Renal pelvis (tissue), 1 donor: ENCODE measurements at regions not wholly inside any gene's neighbourhood (a gene's known extent, or its start where the extent isn't known, plus 50 kb on each side); places are given as distances from the start of the nearest gene placed in this dataset.

Source experiments
- DNase-seq: peaks from one replicate; pipeline ENCODE4 v3.0.0-alpha.2; 2013

DNA sequence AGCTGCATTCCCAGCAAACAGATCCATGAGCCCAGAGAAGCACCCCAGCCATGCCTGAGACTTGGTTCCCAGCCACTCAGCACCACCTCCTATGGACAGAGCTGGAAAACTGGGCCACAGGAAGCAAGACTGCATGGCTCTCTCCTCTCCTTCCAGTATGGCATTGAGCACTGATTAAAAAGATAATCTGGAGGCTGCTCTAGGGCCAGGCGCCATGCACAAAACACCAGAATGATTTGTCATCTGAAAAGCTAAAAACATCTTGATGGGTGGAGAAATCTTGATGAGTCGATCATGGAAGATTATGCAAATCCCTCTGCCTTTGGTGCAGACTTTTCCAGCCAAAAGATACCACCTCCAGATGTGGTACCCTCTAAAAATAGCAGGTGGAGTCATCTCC is 62.7 kb upstream of the MRPS22 start:
- DNase-seq = no peak

DNA sequence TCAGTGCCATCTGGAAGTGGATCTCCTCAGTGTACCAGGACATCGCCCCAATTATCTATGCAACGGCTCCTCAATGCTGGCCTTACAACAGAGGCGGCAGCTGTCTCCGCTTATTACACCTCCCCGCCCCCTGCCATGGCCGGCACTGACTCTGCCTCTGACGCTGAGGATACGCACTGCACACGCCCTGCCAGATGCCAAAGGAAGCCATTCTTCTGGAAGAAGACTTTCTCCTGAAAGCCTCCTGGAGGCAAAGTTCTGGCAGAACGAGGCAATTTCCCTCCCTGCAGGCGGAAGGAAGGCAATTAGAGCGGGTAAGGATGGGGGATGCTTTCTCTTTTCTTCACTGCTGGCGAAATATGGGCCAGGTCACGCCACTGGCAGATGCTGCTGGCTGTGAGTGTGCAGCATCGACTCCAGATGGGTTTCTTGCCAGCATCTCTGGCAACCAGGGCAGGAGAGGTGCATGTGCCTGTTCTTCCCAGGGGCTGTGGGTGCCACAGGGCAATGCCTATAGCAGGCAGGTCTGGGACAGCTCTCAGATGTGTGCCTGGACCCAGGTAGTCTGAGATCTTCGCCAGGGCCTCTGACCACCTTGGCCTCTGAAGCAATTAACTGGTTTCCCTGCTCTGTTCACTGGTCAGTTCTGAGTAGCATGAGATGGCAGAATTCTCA is 62.2 kb upstream of the MRPS22 start:
- DNase-seq = no peak

DNA sequence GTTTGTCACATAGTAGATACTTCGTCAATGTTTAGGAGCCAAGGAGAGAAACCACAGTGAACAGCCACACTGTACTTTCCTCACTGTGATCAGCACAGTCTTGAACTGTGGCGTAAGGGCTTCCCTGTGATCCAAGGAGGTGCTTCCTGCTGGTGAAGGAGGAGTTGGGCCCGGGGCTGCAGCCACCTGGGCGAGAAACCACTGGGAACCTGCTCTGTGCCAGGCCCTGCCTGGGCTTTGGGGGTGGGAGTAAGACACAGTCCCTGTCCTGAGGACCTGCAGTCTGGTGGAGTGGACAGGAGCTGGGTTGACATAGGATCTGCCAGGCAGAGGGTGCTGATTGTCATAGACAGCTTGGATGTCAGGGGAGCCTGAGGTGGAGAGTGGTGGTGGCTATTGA is 60.5 kb upstream of the MRPS22 start:
- DNase-seq = no peak

DNA sequence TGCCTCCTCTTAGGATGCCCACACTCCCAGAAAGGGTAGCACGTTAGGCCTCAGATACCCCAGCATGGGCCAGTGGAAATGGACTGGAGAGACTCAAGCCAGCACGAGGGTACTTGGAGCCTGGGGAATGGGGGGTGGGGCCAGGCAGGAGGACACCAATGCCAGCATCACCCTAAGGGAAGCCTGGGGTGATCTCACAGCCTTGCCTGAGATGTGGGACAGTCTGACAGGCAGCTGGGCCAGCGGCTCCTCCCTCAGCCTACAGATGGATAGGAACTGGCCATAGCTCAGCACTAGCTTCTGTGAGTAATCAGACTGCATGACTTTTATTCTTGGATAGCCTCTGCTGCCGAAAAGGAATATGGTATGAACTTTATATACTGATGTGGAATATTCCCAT is 59.6 kb upstream of the MRPS22 start:
- DNase-seq = no peak

DNA sequence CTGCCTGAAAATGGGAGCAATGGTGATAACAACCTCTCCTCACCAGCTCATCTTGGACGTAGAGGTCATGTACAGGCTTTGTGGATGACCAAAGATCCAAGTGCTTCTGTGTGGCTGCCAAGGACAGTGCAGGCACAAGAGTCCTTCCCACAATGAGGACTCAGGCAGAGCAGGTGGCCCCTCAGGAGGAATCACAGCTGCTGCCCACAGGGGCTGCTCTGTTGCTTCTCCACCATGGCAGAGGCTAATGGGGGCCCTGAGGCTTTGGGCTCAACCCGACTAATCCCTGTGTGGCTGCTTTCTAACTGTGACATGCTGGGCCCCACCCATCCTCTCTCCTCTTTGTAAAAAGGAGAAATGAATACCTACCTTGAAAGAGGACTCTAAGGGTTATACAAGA is 58.1 kb upstream of the MRPS22 start:
- DNase-seq = no peak

DNA sequence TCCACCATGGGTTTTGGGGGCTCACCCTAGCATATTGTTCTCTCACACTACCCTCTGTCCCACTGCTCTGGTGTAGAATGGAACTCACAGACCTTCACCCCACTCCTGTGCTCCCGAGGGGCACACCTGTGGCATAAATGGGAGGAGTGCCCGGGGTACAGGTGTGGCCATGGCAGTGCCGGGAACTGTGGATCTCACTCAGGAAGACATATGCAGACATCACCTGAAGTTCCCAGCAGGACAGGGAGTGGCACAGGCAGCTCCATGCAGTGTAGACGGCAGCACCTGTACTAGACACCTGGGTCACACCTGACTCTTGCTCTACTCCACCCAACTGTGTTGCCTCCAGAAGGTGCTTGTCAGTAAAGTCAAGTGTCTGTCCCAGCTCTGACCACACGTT is 57.6 kb upstream of the MRPS22 start:
- DNase-seq = no peak

DNA sequence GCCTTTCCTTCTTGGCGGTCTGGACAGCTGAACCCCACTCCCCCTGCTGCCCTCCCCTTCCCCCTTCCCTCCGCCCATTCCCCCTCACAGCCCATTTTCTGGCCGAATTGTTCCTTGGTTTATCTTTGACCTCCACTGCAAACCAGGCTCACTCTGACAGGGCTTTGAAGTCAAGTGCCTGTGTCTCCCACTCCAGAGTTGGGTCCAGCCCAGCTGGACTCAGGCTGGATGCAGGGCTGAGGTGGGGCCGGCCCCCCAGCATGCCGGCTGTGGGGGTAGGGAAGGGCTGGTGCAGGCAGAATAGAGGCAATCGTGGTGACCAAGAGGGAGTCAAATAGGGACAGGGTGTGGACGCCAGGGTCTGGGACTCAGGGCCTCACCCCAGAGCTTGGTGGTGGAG is 57.0 kb upstream of the MRPS22 start:
- DNase-seq = no peak

DNA sequence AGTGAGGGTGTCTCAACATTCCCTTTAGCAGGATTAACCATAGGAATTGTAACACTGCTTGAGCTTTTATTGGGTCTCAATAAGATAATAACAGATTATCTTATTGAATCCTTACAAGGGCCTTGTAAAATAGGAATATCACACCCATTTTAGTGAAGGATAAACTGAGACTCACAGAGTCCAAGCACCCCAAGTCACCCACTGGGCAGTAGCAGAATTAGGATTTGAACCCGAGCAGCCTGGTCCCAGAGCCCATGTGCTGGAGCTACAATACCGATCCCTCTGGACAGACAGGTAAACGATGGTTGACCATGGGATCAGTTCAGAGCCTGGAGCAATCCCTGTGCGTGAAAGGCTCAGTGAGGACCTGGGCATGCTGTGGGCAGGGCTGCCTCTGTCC is 56.3 kb upstream of the MRPS22 start:
- no peak for DNase-seq

DNA sequence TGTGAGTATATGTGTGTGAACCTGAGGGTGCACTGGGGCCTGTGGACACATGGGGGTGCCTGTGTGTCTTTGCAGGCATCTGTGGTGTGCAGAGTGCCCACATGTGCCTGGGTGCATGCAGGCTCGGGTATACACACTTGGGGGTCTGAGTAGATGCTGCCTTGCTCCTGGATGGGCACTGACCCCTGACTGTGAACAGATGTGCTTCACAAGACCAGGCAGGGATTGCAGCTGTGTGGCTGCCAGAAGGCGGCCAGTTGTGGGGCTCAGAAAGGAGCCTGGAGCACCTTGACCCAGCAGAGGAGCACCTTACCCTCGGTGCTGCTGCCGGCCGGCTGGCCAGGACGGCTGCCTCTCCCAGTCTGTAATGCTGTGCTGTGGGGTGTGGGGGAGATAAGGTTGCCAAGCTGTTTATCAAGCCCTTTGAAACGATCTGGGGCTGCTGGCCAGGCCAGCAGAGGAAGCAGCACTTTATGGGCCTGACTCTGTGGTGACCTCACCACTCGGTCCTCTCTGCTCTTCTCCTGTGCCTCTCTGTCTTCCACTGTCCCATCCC is 55.5 kb upstream of the MRPS22 start:
- no peak for DNase-seq

DNA sequence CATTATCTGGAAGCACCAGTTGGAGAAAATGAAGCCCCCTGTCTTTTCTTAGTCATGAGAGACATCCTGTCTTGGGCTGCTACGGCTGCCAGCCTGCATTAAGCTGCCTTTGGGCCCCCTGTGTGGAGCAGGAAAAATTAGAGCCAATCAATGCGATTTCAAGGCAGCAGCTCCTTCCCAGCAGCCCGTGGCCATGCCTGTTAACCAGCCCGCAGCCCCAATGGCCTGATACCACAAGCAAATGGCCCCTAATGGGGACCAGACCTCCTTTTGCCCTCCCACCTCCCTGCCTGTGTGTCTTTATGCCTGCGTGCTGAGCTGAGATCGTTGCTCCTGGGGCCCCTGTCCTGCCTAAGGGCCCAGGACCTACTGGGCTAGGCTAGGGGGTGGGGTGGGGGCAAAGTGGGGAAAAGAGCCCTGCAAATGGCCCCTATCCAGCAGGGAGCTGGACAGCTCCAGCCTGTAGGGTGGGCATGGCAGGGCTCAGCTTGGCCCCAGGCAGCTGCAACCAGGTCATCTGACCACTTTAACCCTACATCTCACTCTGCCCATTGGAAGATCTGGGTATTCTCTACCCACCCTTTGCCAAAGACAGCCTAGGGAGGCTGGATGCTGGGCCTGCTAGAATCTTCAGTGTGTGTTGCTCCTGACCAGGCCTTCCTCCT is 53.8 kb upstream of the MRPS22 start:
- DNase-seq = no peak

DNA sequence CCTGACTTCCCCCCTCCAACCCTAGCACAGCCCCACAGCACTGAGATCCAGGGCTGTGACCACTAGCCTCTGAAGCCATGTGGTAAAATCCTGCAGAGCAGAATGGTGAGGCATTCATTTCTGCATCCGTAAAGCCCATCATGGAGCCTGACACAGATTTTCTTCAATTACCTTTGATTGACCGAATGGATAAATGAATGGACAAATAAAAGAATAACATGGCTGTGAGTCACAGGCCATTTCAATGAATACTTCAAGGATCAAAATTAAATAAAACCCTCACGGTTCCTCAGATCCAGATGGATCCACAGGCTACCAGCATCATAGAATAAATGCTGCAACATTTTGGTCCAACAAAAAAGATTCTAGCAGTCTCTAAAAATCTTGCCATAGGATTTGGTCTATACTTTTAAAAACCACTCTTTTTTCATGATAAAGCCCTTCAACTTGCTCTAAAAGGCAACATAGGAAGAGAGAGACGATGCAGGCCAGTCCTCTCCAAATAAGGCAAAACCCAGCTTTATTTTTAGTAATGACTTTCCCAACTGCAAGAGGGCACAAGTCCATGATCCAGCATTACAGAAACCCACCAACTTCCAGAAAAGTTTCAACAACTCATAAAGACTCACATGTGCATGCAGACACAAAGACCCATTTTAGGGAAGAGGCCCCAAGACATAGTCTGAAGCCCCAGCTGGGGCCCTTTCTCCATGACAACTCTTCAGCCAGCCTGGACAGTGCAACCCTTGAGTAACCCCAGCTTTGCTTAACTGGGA is 52.4 kb upstream of the MRPS22 start:
- DNase-seq = no peak

DNA sequence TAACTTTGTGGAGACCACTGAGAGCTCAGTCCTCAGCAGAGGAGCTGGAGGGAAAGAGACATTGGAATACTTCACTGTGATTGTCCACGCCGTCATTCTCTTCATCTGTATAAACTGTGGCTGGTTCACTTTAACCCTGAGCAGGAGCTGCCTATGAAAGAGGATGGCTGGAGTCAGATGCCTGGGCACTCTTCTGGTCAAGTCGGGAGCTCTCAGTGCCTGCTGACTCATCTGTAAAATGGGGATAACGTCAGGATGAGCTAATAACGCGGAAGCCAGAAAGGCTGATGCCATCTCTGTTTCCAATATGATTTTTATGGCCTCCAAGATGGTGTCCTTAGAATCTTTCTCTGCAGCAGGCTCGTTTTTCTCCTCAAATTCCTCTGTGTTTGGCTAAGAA is 51.6 kb upstream of the MRPS22 start:
- DNase-seq = no peak

DNA sequence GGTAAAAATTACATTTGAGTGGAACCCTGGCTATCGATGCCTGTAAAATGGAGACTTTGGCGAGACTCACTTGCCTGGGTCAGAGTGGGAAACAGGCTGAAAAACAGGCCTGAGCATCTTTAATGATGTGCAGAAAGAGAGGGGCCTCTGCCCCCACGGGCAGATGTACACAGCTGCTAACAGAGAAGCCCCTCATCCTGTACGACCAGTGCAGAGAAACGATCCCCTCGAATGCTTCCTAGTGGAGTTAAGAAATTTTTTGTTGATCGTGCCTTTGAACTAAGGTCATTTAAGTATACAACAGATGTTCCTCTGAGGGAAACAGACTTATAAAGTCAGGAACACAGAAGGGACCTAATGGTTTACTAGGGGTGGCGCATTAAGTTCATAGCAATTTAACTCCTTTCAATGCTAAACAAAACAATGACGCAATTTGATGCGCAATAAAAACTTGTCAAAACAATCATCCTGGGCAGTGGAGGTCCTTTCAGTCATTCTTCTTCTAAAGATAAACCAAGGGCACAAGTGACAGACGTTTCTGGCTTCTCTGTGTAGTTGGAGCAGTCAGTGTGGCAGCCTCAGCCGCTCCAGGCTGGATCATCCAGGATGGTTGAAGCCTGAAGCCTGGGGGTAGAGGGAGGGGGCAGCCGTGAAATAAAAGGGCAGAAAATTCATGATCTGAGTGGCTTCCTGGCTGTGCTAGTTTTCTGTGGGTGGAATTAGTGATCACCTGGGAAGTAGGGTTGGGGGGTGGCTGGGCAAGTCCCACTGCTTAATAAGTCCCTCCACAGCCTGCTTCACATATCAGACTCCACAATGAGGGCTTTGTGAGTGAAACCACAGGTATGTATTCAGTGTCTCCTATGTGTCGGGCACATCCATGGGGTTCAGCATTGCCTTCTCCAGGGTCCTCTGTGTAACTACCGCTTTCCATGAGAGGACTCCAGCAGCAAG is 50.8 kb upstream of the MRPS22 start:
- peak; percentile 24 for DNase-seq

DNA sequence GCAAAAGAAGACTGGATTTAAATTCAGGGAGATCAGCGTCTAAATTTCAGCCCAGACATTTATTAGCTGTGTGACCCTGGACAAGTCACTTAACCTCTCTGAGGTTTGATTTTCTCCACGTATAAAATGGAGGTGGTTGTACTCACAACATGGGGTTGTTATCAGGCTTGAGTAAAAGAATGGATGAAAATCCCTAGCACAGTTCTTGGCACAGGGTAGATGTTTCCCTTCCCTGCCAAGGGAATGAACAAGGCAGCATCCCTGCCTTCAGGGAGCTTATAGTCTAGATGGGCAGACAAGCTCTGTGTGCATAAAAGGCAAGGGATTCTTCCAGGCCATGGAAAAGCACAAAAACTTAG is 50.2 kb upstream of the MRPS22 start:
- DNase-seq = no peak
